Stimulated activated CD4-positive, alpha-beta T cell treated with anti-CD3 and anti-CD28 coated beads, Interleukin-2, amount 100 ng/mL, for 24 hours (primary cell): ENCODE measurements at regions not wholly inside any gene's neighbourhood (a gene's known extent, or its start where the extent isn't known, plus 50 kb on each side); places are given as distances from the start of the nearest gene placed in this dataset.

Experiments
- DNase-seq, 2 donors: peaks; one replicate each; pipeline ENCODE4 v3.0.0-alpha.2; 2020

GRCh38 chr2:123209202-123209601 is 815.9 kb upstream of the CNTNAP5 start:
- no peak for DNase-seq

GRCh38 chr2:123211181-123211580 is 813.9 kb upstream of the CNTNAP5 start:
- DNase-seq, result no peak

- DNase-seq, result no peak
Observed at GRCh38 chr2:123245156-123245555, 779.9 kb upstream of the CNTNAP5 start.

- no peak for DNase-seq
Observed at GRCh38 chr2:123258877-123259539, 766.1 kb upstream of the CNTNAP5 start.

DNA sequence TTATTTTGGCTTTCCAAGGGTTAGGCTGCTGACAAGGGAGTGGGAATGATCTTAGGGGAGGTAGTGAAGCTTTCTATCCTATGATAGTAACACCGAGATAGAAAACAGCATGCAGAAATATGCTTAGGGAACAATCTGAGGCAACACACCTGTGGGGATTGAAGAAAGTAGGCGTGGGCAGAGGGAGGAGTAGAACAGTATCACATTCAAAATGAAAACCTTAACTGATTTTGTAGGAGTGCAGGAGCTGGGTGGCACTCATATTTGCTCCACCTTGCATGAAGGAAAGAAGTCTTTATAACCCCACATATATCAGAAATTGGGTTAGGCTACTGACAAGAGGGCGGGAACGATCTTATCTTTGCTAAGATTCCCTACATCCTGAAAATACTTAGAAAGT is 762.2 kb upstream of the CNTNAP5 start:
- DNase-seq, result no peak

- no peak for DNase-seq
Observed at GRCh38 chr2:123283431-123283830, 741.7 kb upstream of the CNTNAP5 start.

DNA sequence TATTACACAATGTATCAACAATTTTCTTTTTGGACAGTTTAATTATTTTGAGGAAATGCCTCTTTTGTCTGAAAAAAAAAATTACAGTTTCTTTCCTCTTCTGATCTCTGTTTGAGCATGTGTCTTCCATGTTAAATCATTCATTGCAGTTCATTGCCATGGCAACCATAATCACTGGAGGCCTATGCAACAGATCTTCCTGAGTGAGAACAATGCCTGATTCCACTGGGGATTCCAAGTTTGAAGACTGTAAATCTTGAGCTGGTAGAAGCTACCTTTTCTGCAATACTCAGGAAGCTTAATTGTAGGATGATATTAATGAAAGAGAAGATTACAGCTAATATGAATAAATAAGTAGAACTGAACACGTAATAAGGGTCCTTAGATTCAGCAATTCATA is 721.4 kb upstream of the CNTNAP5 start:
- DNase-seq, result no peak
